H9 (cell line): ENCODE measurements at regions not wholly inside any gene's neighbourhood (a gene's known extent, or its start where the extent isn't known, plus 50 kb on each side); places are given as distances from the start of the nearest gene placed in this dataset.

Source experiments
- DNase-seq: peaks from one replicate; pipeline ENCODE4 v3.0.0-alpha.2; 2017
- H2AFZ ChIP-seq: one replicate; pipeline ENCODE4 v1.6.1; 2013; ENCODE audit warnings: mild to moderate bottlenecking, low read length, control low read depth, moderate library complexity
- H2AK5ac ChIP-seq: 2 replicates; pipeline ENCODE4 v1.6.1; 2013; ENCODE audit warnings: low read length, control low read depth, mixed read lengths; ENCODE audit not compliant: insufficient read length
- H2BK120ac ChIP-seq: one replicate; pipeline ENCODE4 v1.6.1; 2013; ENCODE audit warnings: low read depth, mild to moderate bottlenecking, low read length, control low read depth, inconsistent platforms; ENCODE audit not compliant: poor library complexity, severe bottlenecking
- H2BK12ac ChIP-seq: 2 replicates; pipeline ENCODE4 v1.6.1; 2013; ENCODE audit warnings: low read length, control low read depth, mixed read lengths, low read depth; ENCODE audit not compliant: insufficient read length
- H2BK15ac ChIP-seq: 2 replicates; pipeline ENCODE4 v1.6.1; 2013; ENCODE audit warnings: low read depth, low read length, control low read depth
- H2BK20ac ChIP-seq: one replicate; pipeline ENCODE4 v1.6.1; 2013; ENCODE audit warnings: low read depth, mild to moderate bottlenecking, low read length, control low read depth, inconsistent platforms; ENCODE audit not compliant: poor library complexity, severe bottlenecking
- H2BK5ac ChIP-seq: 2 replicates; pipeline ENCODE4 v1.6.1; 2013; ENCODE audit warnings: low read length, control low read depth, mixed read lengths; ENCODE audit not compliant: insufficient read length
- H3K14ac ChIP-seq: 2 replicates; pipeline ENCODE4 v1.6.1; 2013; ENCODE audit warnings: low read length, control low read depth; ENCODE audit not compliant: insufficient read depth
- H3K18ac ChIP-seq: 2 replicates; pipeline ENCODE4 v1.6.1; 2013; ENCODE audit warnings: low read depth, mild to moderate bottlenecking, mixed read lengths, low read length, control low read depth; ENCODE audit not compliant: insufficient read length
- H3K23ac ChIP-seq: 2 replicates; pipeline ENCODE4 v1.6.1; 2013; ENCODE audit warnings: low read length, control low read depth, mixed read lengths, low read depth; ENCODE audit not compliant: insufficient read length
- H3K23me2 ChIP-seq: 2 replicates; pipeline ENCODE4 v1.6.1; 2013; ENCODE audit warnings: low read depth, mild to moderate bottlenecking, mixed read lengths, low read length, control low read depth; ENCODE audit not compliant: insufficient read length, poor library complexity, severe bottlenecking
- H3K27ac ChIP-seq: 2 replicates; pipeline ENCODE4 v1.5.1; 2013; ENCODE audit warnings: low read length, control low read depth, mixed read lengths, low read depth; ENCODE audit not compliant: insufficient read length
- H3K27me3 ChIP-seq: 2 replicates; pipeline ENCODE4 v1.6.1; 2013; ENCODE audit warnings: low read length, control low read depth, inconsistent platforms; ENCODE audit not compliant: insufficient read depth
- H3K4ac ChIP-seq: 2 replicates; pipeline ENCODE4 v1.6.1; 2013; ENCODE audit warnings: low read depth, mild to moderate bottlenecking, control low read depth, inconsistent platforms, low read length, moderate library complexity
- H3K4me1 ChIP-seq: 2 replicates; pipeline ENCODE4 v1.6.1; 2013; ENCODE audit warnings: low read length, control low read depth, inconsistent platforms; ENCODE audit not compliant: insufficient read depth
- H3K4me2 ChIP-seq: 2 replicates; pipeline ENCODE4 v1.6.1; 2013; ENCODE audit warnings: low read length, control low read depth, mixed read lengths; ENCODE audit not compliant: insufficient read length, insufficient read depth
- H3K56ac ChIP-seq: 2 replicates; pipeline ENCODE4 v1.6.1; 2013; ENCODE audit warnings: low read depth, mild to moderate bottlenecking, mixed read lengths, low read length, control low read depth; ENCODE audit not compliant: insufficient read length
- H3K79me1 ChIP-seq: 2 replicates; pipeline ENCODE4 v1.6.1; 2013; ENCODE audit warnings: low read depth, mild to moderate bottlenecking, moderate library complexity, low read length, control low read depth, inconsistent platforms; ENCODE audit not compliant: insufficient read depth, poor library complexity, severe bottlenecking
- H3K79me2 ChIP-seq: 2 replicates; pipeline ENCODE4 v1.6.1; 2013; ENCODE audit warnings: low read length, control low read depth, inconsistent platforms; ENCODE audit not compliant: insufficient read depth
- H3K9ac ChIP-seq: 2 replicates; pipeline ENCODE4 v1.6.1; 2013; ENCODE audit warnings: low read length, control low read depth, mixed read lengths; ENCODE audit not compliant: insufficient read length; ENCODE audit errors: extremely low read depth
- H3K9me3 ChIP-seq: one replicate; pipeline ENCODE4 v1.6.1; 2013; ENCODE audit warnings: low read depth, low read length, inconsistent platforms; ENCODE audit not compliant: control insufficient read depth
- H3T11ph ChIP-seq: one replicate; pipeline ENCODE4 v1.6.1; 2013; ENCODE audit warnings: mild to moderate bottlenecking, low read length, control low read depth, inconsistent platforms
- H4K20me1 ChIP-seq: one replicate; pipeline ENCODE4 v1.6.1; 2013; ENCODE audit not compliant: control insufficient read depth, insufficient read length, insufficient read depth
- H4K5ac ChIP-seq: 2 replicates; pipeline ENCODE4 v1.6.1; 2013; ENCODE audit warnings: low read depth, mild to moderate bottlenecking, mixed read lengths, low read length, control low read depth; ENCODE audit not compliant: insufficient read length
- H4K8ac ChIP-seq: replicated peaks from 2 replicates; pipeline ENCODE4 v1.6.1; 2013; ENCODE audit warnings: low read length, control low read depth, mixed read lengths, low read depth; ENCODE audit not compliant: insufficient read length
- H4K91ac ChIP-seq: 2 replicates; pipeline ENCODE4 v1.6.1; 2013; ENCODE audit warnings: low read depth, mild to moderate bottlenecking, moderate library complexity, mixed read lengths, low read length, control low read depth; ENCODE audit not compliant: insufficient read length
- H3K27ac Mint-ChIP-seq, 3 experiments: 2 replicates in 2 of 3; 3 replicates in 1 of 3; pipeline ENCODE4 v1.8.0; 2020 to 2021; ENCODE audit warnings: mixed read lengths in 3 of 3, mild to moderate bottlenecking in 1 of 3, moderate library complexity in 1 of 3
- H3K27me3 Mint-ChIP-seq: 2 replicates; pipeline ENCODE4 v1.8.0; 2021; ENCODE audit warnings: low read depth, mild to moderate bottlenecking, moderate library complexity, mixed read lengths
- H3K36me3 Mint-ChIP-seq, 3 experiments: 2 replicates in 2 of 3; 3 replicates in 1 of 3; pipeline ENCODE4 v1.8.0; 2020 to 2021; ENCODE audit warnings: low read depth in 3 of 3, mixed read lengths in 3 of 3; ENCODE audit not compliant: insufficient read depth in 1 of 3
- H3K4me1 Mint-ChIP-seq, 2 experiments: 2 replicates each; pipeline ENCODE4 v1.8.0; 2020; ENCODE audit warnings: mixed read lengths in 2 of 2
- H3K4me3 Mint-ChIP-seq, 2 experiments: 2 replicates in 1 of 2; 3 replicates in 1 of 2; pipeline ENCODE4 v1.8.0; 2020 to 2021; ENCODE audit warnings: mild to moderate bottlenecking in 2 of 2, mixed read lengths in 2 of 2, moderate library complexity in 1 of 2
- H3K9me3 Mint-ChIP-seq, 2 experiments: 2 replicates in 1 of 2; 3 replicates in 1 of 2; pipeline ENCODE4 v1.8.0; 2020; ENCODE audit warnings: mild to moderate bottlenecking in 2 of 2, mixed read lengths in 2 of 2, moderate library complexity in 1 of 2
- CTCF ChIP-seq: fragments of 200-600 bp; sonication (generic); conservative IDR thresholded peaks from 3 replicates; pipeline ENCODE4 v1.8.0; 2021; ENCODE audit warnings: antibody characterized with exemption, mild to moderate bottlenecking

- Histone ChIP-seq H3K23me2 (no peaks in the 10 kb centered on the region), H4K91ac (no peak overlapping the region), H3K9ac (no peak overlapping the region), H3T11ph (no peak overlapping the region), H2AK5ac (no peak overlapping the region), H3K27ac (no peak overlapping the region), H2BK20ac (no peak overlapping the region), H3K4ac (no peak overlapping the region), H3K79me2 (no peaks in the 10 kb centered on the region), H3K56ac (no peak overlapping the region), H4K20me1 (no peaks in the 10 kb centered on the region), H2BK15ac (no peak overlapping the region), H4K8ac (no peak overlapping the region), H2BK5ac (no peak overlapping the region), H3K4me2 (no peak overlapping the region), H3K14ac (no peak overlapping the region), H3K18ac (no peak overlapping the region), H2BK120ac (no peak overlapping the region), H2BK12ac (no peak overlapping the region), H3K27me3 (no peaks in the 10 kb centered on the region), H3K23ac (no peak overlapping the region), H3K4me1 (no peaks in the 10 kb centered on the region), H2AFZ (no peak overlapping the region), H3K9me3 (no peaks in the 10 kb centered on the region), H4K5ac (no peak overlapping the region), H3K79me1 (no peaks in the 10 kb centered on the region)
- Mint-ChIP-seq H3K36me3 (peaks cover 0 to 8% (median 0%) of the 10 kb centered on the region in 3 experiments; a peak in 1 of 7 replicates), H3K4me1 (no peaks in the 10 kb centered on the region), H3K4me3 (no peak overlapping the region), H3K9me3 (peaks cover 3 to 6% of the 10 kb centered on the region in 2 experiments; a peak in 3 of 5 replicates), H3K27ac (no peak overlapping the region), H3K27me3 (no peaks in the 10 kb centered on the region; the same call in 1 of the 2 replicates)
- no peak for DNase-seq
- TF ChIP-seq CTCF = no peak
Observed at GRCh38 chr11:109071262-109071661, 350.7 kb upstream of the C11orf87 start.
